GM21423 (cell line): ENCODE measurements at regions not wholly inside any gene's neighbourhood (a gene's known extent, or its start where the extent isn't known, plus 50 kb on each side); places are given as distances from the start of the nearest gene placed in this dataset.

ENCODE experiments used
- ATAC-seq: cut with Tn5 transposase; IDR thresholded peaks from one replicate; pipeline ENCODE4 v1.9.1; 2021; ENCODE audit warnings: mild to moderate bottlenecking, moderate library complexity; ENCODE audit not compliant: unreplicated experiment

- ATAC-seq = no peak
Measured at GRCh38 chr17:77704048-77704815, 254.3 kb upstream of the TNRC6C start.

GRCh38 chr17:77706938-77707337, 251.6 kb upstream of the TNRC6C start:
- no peak for ATAC-seq

- ATAC-seq = no peak
Measured at GRCh38 chr17:77707546-77707945, 251.0 kb upstream of the TNRC6C start.

- ATAC-seq = no peak
Measured at GRCh38 chr17:77708049-77708448, 250.5 kb upstream of the TNRC6C start.

- ATAC-seq = no peak
Measured at GRCh38 chr17:77708936-77709335, 249.6 kb upstream of the TNRC6C start.

- ATAC-seq = no peak
Measured at GRCh38 chr17:77709594-77709993, 248.9 kb upstream of the TNRC6C start.

GRCh38 chr17:77712578-77712977, 245.9 kb upstream of the TNRC6C start:
- ATAC-seq = no peak

GRCh38 chr17:77716289-77716926, 242.1 kb upstream of the TNRC6C start:
- no peak for ATAC-seq

GRCh38 chr17:77717941-77718668, 240.4 kb upstream of the TNRC6C start:
- ATAC-seq = no peak

- no peak for ATAC-seq
Measured at GRCh38 chr17:77718669-77718961, 239.9 kb upstream of the TNRC6C start.

- no peak for ATAC-seq
Measured at GRCh38 chr17:77719806-77720205, 238.7 kb upstream of the TNRC6C start.

- no peak for ATAC-seq
Measured at GRCh38 chr17:77720946-77721845, 237.3 kb upstream of the TNRC6C start.

- ATAC-seq = no peak
Measured at GRCh38 chr17:77721846-77722160, 236.7 kb upstream of the TNRC6C start.

GRCh38 chr17:77722366-77722765, 236.1 kb upstream of the TNRC6C start:
- ATAC-seq = no peak

GRCh38 chr17:77723071-77723908, 235.2 kb upstream of the TNRC6C start:
- no peak for ATAC-seq

- no peak for ATAC-seq
Measured at GRCh38 chr17:77723909-77724875, 234.3 kb upstream of the TNRC6C start.

- ATAC-seq = no peak
Measured at GRCh38 chr17:77724876-77725615, 233.5 kb upstream of the TNRC6C start.

- no peak for ATAC-seq
Measured at GRCh38 chr17:77725846-77726245, 232.7 kb upstream of the TNRC6C start.
